Type B pancreatic cell (in vitro differentiated cells): ENCODE measurements at regions not wholly inside any gene's neighbourhood (a gene's known extent, or its start where the extent isn't known, plus 50 kb on each side); places are given as distances from the start of the nearest gene placed in this dataset.
"Not testable (repeated sequence)": the region's sequence is repeated elsewhere in the genome, so short reads cannot be mapped to it uniquely, and the experiment has no call there.

Experiments
- DNase-seq: peaks from one replicate; pipeline ENCODE4 v3.0.0; 2021; ENCODE audit warnings: mixed read lengths; ENCODE audit not compliant: unreplicated experiment; ENCODE audit errors: extremely low spot score
- H3K27ac Mint-ChIP-seq: 2 replicates; pipeline ENCODE4 v1.8.0; 2021; ENCODE audit warnings: mild to moderate bottlenecking, mixed read lengths
- H3K27me3 Mint-ChIP-seq: 2 replicates; pipeline ENCODE4 v1.8.0; 2021; ENCODE audit warnings: mixed read lengths
- H3K36me3 Mint-ChIP-seq: 2 replicates; pipeline ENCODE4 v1.8.0; 2021; ENCODE audit warnings: mixed read lengths
- H3K4me1 Mint-ChIP-seq: one replicate; pipeline ENCODE4 v1.8.0; 2021; ENCODE audit warnings: mixed read lengths; ENCODE audit not compliant: unreplicated experiment
- H3K4me3 Mint-ChIP-seq: 2 replicates; pipeline ENCODE4 v1.8.0; 2021; ENCODE audit warnings: mild to moderate bottlenecking, mixed read lengths
- H3K9me3 Mint-ChIP-seq: 2 replicates; pipeline ENCODE4 v1.8.0; 2021; ENCODE audit warnings: mixed read lengths
- CTCF ChIP-seq: fragments of 200-600 bp; sonication (generic); conservative IDR thresholded peaks from 2 replicates; pipeline ENCODE4 v1.5.0; 2021; ENCODE audit warnings: antibody characterized with exemption, mild to moderate bottlenecking

GRCh38 chr18:46222093-46222492 is 117.9 kb downstream of the HAUS1 start:
- no peak overlapping the region for H3K27ac Mint-ChIP-seq

GRCh38 chr18:46222710-46223360 is 118.7 kb downstream of the HAUS1 start:
- H3K27me3 Mint-ChIP-seq: no peaks in the 10 kb centered on the region
- H3K4me1 Mint-ChIP-seq: peaks cover 18% of the 10 kb centered on the region
- no peak overlapping the region for H3K27ac Mint-ChIP-seq
- H3K9me3 Mint-ChIP-seq: no peaks in the 10 kb centered on the region
- TF ChIP-seq CTCF: no peak
- H3K36me3 Mint-ChIP-seq: peaks cover 10% of the 10 kb centered on the region
- DNase-seq: no peak
- H3K4me3 Mint-ChIP-seq: no peak overlapping the region

More at GRCh38 chr18:46222093-46222492, 117.9 kb downstream of the HAUS1 start:
- peaks cover 13% of the 10 kb centered on the region for H3K36me3 Mint-ChIP-seq
- H3K4me3 Mint-ChIP-seq: no peak overlapping the region
- H3K27me3 Mint-ChIP-seq: no peaks in the 10 kb centered on the region
- TF ChIP-seq CTCF: no peak
- H3K4me1 Mint-ChIP-seq: peaks cover 18% of the 10 kb centered on the region
- no peaks in the 10 kb centered on the region for H3K9me3 Mint-ChIP-seq
- DNase-seq: no peak

- no peaks in the 10 kb centered on the region for H3K27me3 Mint-ChIP-seq
- no peak overlapping the region for H3K4me3 Mint-ChIP-seq
- no peak overlapping the region for H3K27ac Mint-ChIP-seq
- TF ChIP-seq CTCF: no peak
- H3K36me3 Mint-ChIP-seq: peaks cover 5% of the 10 kb centered on the region
- peaks cover 18% of the 10 kb centered on the region for H3K4me1 Mint-ChIP-seq
- no peaks in the 10 kb centered on the region for H3K9me3 Mint-ChIP-seq
- no peak for DNase-seq
Measured at GRCh38 chr18:46224181-46224775, 120.1 kb downstream of the HAUS1 start.

GRCh38 chr18:46226461-46226860 is 122.3 kb downstream of the HAUS1 start:
- Mint-ChIP-seq H3K4me1 (peaks cover 22% of the 10 kb centered on the region), H3K27me3 (no peaks in the 10 kb centered on the region), H3K4me3 (no peak overlapping the region), H3K27ac (no peak overlapping the region), H3K36me3 (no peaks in the 10 kb centered on the region), H3K9me3 (no peaks in the 10 kb centered on the region)
- no peak for DNase-seq
- no peak for TF ChIP-seq CTCF

- H3K27ac Mint-ChIP-seq, H3K36me3 Mint-ChIP-seq, DNase-seq, H3K4me1 Mint-ChIP-seq, H3K4me3 Mint-ChIP-seq, H3K9me3 Mint-ChIP-seq, H3K27me3 Mint-ChIP-seq: not testable (repeated sequence)
Measured at GRCh38 chr18:46229641-46230040, 125.5 kb downstream of the HAUS1 start.

GRCh38 chr18:46236156-46236555 is 132.0 kb downstream of the HAUS1 start:
- TF ChIP-seq CTCF: no peak
- no peaks in the 10 kb centered on the region for H3K27me3 Mint-ChIP-seq
- no peak overlapping the region for H3K4me3 Mint-ChIP-seq
- H3K9me3 Mint-ChIP-seq: no peaks in the 10 kb centered on the region
- H3K36me3 Mint-ChIP-seq: peaks cover 3% of the 10 kb centered on the region
- H3K27ac Mint-ChIP-seq: no peak overlapping the region
- DNase-seq: no peak
- H3K4me1 Mint-ChIP-seq: no peaks in the 10 kb centered on the region
